AG04450 (cell line): ENCODE measurements at regions not wholly inside any gene's neighbourhood (a gene's known extent, or its start where the extent isn't known, plus 50 kb on each side); places are given as distances from the start of the nearest gene placed in this dataset.

Experiments
- CTCF ChIA-PET: fragments of 300-600, 350-600 bp; formaldehyde crosslinking; extraction: SDS; loops from one replicate; lab custom pipeline; 2022; ENCODE audit warnings: antibody characterized with exemption, inconsistent platforms; lab: Charles Lee
- POLR2A ChIA-PET: fragments of 350-600 bp; formaldehyde crosslinking; extraction: SDS; loops from one replicate; lab custom pipeline; 2021; ENCODE audit warnings: antibody characterized with exemption, inconsistent platforms; lab: Yijun Ruan, JAX
- DNase-seq: peaks from one replicate; pipeline ENCODE4 v3.0.0-alpha.2; 2011; ENCODE audit warnings: low read depth, low spot score
- H3K27ac ChIP-seq: one replicate; pipeline ENCODE4 v1.5.1; 2012; ENCODE audit warnings: low read depth, low read length, control low read depth
- H3K27me3 ChIP-seq: one replicate; pipeline ENCODE4 v1.6.0; 2012; ENCODE audit warnings: low read length; ENCODE audit not compliant: control insufficient read depth, insufficient read depth
- H3K4me3 ChIP-seq: 2 replicates; pipeline ENCODE4 v1.5.1; 2011; ENCODE audit warnings: mild to moderate bottlenecking, low read depth, low read length, control low read depth
- H3K9me3 ChIP-seq: 2 replicates; pipeline ENCODE4 v1.5.1; 2012; ENCODE audit warnings: low read length; ENCODE audit not compliant: control insufficient read depth, insufficient read depth
- TF ChIP-seq, protein P1 (sequence below): IDR thresholded peaks from 2 replicates; pipeline ENCODE4 v1.5.1; 2011; ENCODE audit warnings: low read depth, low read length, control low read depth, inconsistent platforms

DNA sequence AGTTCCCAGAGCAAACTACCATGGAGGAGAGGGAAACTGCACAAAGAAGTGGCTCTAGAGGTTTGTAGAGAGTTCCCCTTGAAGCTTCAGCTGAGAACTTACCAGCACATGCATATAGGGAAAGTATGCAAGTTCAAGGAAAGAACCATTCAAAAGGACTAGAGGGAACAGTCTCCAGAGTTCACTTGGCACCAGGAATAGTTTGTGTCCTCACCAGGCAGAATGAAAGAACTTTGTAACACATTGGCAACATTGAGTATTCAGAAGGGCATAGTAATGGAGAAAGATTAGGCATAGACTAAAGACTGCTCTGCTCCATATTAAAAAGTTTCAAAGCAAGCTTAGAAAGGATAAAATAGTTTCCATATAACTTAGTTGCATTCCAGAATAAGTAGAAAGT, 155.4 kb upstream of the TOM1L1 start:
- CTCF ChIA-PET: no interaction called here
- Histone ChIP-seq H3K4me3 (no peak overlapping the region), H3K27me3 (no peaks in the 10 kb centered on the region), H3K27ac (no peak overlapping the region), H3K9me3 (peaks cover 10% of the 10 kb centered on the region)
- TF ChIP-seq, protein P1, sequence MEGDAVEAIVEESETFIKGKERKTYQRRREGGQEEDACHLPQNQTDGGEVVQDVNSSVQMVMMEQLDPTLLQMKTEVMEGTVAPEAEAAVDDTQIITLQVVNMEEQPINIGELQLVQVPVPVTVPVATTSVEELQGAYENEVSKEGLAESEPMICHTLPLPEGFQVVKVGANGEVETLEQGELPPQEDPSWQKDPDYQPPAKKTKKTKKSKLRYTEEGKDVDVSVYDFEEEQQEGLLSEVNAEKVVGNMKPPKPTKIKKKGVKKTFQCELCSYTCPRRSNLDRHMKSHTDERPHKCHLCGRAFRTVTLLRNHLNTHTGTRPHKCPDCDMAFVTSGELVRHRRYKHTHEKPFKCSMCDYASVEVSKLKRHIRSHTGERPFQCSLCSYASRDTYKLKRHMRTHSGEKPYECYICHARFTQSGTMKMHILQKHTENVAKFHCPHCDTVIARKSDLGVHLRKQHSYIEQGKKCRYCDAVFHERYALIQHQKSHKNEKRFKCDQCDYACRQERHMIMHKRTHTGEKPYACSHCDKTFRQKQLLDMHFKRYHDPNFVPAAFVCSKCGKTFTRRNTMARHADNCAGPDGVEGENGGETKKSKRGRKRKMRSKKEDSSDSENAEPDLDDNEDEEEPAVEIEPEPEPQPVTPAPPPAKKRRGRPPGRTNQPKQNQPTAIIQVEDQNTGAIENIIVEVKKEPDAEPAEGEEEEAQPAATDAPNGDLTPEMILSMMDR: no peak
- POLR2A ChIA-PET: no interaction called here
- no peak for DNase-seq

DNA sequence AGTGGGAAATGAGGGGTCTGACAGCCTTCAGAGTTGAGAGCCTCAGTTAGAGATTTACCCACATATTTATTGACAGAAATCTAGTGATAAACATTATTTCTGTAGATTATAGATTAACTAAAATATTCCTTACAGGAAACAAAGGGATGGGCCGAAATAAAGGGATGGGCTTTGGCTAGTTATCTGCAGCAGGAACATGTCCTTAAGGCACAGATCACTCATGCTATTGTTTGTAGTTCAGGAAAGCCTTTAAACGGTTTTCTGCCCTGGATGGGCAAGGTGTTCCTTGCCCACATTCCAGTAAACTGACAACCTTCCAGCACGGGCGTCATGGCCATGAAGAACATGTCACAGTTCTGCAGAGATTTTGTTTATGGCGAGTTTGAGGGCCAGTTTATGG, 154.8 kb upstream of the TOM1L1 start:
- Histone ChIP-seq H3K27me3 (no peaks in the 10 kb centered on the region), H3K27ac (no peak overlapping the region), H3K4me3 (no peak overlapping the region), H3K9me3 (peaks cover 10% of the 10 kb centered on the region)
- ChIA-PET POLR2A (no interaction called here), CTCF (no interaction called here)
- TF ChIP-seq, protein P1: no peak
- DNase-seq: no peak

DNA sequence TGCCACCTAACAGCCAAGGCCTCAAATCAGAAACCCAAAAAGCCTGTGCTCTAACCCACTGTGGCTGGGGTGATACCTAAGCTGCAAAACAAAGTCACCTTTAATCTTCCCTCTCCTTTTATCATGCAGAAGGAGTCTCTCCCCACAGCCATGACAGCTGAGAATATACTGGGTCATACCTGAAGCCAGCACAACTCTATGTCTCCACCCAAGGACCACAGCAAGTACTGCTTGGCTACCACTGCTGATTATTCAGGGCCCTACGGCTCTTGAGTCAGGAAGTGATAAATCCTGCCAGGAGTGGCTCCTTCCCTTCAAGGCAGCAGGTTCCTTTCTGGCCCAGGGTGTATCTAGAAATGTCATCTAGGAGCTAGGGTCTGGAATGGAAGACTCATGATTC, 151.5 kb upstream of the TOM1L1 start:
- H3K27ac ChIP-seq: no peak overlapping the region
- H3K9me3 ChIP-seq: peaks cover 12% of the 10 kb centered on the region
- H3K27me3 ChIP-seq: no peaks in the 10 kb centered on the region
- ChIA-PET CTCF (no interaction called here), POLR2A (no interaction called here)
- no peak for DNase-seq
- H3K4me3 ChIP-seq: no peak overlapping the region
- TF ChIP-seq, protein P1: no peak

DNA sequence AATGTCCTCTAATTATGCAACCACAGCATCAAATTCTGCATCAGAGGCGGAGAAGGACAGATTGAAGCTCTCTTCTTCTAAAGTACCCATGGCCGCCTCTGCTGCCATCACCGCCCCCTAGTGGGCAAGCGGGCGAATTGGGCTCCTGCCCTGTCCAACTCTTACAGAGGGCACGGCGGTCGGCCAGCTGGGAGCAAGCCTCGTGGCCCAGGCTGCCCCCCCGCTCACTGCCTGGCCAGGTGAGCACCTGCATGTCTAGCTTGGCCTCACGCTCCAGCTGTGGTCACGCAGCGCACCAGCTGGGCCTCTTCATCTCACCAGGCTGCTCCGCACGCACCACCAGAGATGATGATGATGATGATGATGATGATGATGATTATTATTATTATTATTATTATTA, 146.1 kb upstream of the TOM1L1 start:
- H3K9me3 ChIP-seq: peaks cover 14% of the 10 kb centered on the region
- TF ChIP-seq, protein P1: no peak
- POLR2A ChIA-PET: no interaction called here
- H3K27ac ChIP-seq: no peak overlapping the region
- CTCF ChIA-PET: no interaction called here
- no peak overlapping the region for H3K4me3 ChIP-seq
- no peaks in the 10 kb centered on the region for H3K27me3 ChIP-seq
- DNase-seq: no peak

DNA sequence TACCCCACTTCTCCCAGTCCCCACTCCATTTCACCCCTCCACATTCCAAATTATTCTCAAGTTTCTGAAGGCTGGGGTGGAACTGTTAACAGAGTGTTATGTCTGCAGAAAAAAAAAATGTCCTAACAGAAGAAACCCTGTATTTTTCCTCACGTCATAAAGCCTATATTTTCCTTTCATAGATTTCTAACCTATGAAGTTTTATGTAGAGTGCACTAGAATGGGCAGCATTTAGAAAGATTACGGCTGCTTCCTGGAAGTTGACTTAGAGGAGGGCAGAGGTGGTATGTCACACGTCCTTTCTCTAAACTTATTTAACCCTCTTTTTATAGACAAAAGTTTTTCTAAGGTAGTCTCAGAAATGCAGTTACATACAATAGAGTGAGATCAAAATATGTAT, 139.8 kb upstream of the TOM1L1 start:
- CTCF ChIA-PET: no interaction called here

More for the DNA sequence above, 139.8 kb upstream of the TOM1L1 start:
- H3K27me3 ChIP-seq: no peaks in the 10 kb centered on the region
- peaks cover 9% of the 10 kb centered on the region for H3K9me3 ChIP-seq
- no peak for DNase-seq
- no peak overlapping the region for H3K27ac ChIP-seq
- H3K4me3 ChIP-seq: no peak overlapping the region
- POLR2A ChIA-PET: no interaction called here
- TF ChIP-seq, protein P1: no peak
